Astrocyte of the cerebellum (primary cell): ENCODE measurements at regions not wholly inside any gene's neighbourhood (a gene's known extent, or its start where the extent isn't known, plus 50 kb on each side); places are given as distances from the start of the nearest gene placed in this dataset.

Experiments used
- DNase-seq: peaks from one replicate; pipeline ENCODE4 v3.0.0-alpha.2; 2011; ENCODE audit warnings: low read depth
- H3K4me3 ChIP-seq: 2 replicates; pipeline ENCODE4 v1.5.1; 2011; ENCODE audit warnings: mild to moderate bottlenecking, low read depth, low read length, moderate library complexity
- in situ Hi-C: cut with HindIII; loops from 2 replicates; pipeline ENCODE4 v1.10.0; 2017; ENCODE audit warnings: low sequenced_read_pairs
- TF ChIP-seq, protein P1 (sequence below): IDR thresholded peaks from 2 replicates; pipeline ENCODE4 v1.5.1; 2012; ENCODE audit warnings: low read length, low read depth, moderate library complexity, mild to moderate bottlenecking; ENCODE audit errors: missing control alignments

DNA sequence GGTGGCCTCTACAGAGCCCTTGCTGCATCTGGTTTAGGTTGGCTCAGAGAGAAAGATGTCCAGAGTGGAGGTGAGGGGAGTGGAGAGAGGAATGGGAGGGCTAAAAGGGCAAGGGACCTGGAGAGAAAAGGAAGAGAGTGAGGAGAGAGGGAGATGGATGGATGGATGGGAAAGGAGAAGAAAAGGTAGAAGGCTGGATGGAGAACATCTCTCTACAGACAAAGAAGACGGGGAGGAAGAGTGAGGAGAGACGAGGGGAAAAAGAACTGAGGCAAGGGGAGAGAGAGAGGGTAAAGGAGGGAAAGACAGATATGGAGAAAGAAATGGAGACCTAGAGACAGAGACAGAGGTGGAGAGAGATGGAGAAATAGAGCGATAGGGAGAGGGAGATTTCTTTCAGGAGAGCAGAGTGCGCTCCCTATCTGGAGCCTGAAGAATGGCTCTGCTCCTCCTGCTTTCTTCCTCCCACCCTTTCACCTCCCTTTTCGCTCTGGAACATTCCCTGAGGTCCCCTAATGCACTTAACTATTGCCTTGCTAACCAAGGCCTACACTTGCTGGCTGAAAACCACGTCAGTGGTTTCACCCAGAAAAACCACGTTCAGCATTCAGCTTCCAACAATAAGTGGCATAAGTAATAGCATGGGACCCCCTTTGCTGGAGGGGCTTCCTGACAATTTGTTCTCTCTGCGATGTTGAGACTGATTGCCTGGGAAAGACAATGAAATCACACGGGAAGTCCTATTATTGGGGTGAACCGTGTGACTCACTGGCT lies 286.3 kb downstream of the CDH26 start:
- H3K4me3 ChIP-seq, result no peak overlapping the region
- no peak for DNase-seq
- TF ChIP-seq, protein P1, sequence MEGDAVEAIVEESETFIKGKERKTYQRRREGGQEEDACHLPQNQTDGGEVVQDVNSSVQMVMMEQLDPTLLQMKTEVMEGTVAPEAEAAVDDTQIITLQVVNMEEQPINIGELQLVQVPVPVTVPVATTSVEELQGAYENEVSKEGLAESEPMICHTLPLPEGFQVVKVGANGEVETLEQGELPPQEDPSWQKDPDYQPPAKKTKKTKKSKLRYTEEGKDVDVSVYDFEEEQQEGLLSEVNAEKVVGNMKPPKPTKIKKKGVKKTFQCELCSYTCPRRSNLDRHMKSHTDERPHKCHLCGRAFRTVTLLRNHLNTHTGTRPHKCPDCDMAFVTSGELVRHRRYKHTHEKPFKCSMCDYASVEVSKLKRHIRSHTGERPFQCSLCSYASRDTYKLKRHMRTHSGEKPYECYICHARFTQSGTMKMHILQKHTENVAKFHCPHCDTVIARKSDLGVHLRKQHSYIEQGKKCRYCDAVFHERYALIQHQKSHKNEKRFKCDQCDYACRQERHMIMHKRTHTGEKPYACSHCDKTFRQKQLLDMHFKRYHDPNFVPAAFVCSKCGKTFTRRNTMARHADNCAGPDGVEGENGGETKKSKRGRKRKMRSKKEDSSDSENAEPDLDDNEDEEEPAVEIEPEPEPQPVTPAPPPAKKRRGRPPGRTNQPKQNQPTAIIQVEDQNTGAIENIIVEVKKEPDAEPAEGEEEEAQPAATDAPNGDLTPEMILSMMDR, result no peak
- in situ Hi-C loops, result no loop called here

DNA sequence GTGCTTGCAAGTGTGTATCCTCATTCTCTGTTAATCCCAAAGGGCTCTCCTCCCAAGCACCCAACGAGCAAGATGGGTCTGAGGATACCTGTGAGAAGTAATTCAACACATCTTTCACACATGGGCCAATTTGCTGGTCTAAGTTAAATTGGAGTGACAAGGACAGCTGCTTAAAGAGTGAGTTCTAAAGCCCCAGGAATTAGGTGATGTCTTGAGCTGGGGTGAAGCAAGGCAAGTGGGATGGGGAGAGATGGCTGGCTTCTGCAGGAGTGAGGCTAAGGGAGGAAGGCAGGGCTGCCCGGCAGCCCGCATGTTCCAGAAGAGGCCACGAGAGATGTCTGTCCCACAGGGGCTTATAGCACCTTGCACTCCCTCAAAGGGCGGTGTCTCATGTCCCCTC lies 288.5 kb downstream of the CDH26 start:
- TF ChIP-seq, protein P1, result no peak
- H3K4me3 ChIP-seq, result no peak overlapping the region
- DNase-seq, result no peak
- in situ Hi-C loops, result no loop called here

DNA sequence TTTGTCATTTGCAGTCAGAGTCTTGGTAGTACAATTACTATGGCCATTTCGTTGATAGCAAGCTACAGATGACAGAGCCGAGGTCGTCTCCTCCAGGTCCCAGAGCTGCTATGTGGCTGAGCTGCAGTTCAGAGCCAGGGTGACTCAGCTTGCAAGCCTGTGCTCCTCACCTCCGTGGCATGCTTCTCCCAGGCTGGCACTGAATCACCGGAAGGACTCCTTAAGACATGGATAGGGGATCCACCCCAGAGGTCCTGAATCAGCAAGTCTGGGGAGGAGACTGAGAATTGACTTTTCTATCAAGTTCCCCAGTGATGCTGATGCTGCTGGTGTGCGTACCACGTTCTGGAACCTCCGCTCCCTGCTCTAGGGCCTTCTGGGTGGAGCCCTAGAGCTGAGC lies 291.2 kb downstream of the CDH26 start:
- peak; percentile 38 for DNase-seq
- H3K4me3 ChIP-seq, result no peak overlapping the region
- in situ Hi-C loops, result no loop called here
- TF ChIP-seq, protein P1, result no peak

DNA sequence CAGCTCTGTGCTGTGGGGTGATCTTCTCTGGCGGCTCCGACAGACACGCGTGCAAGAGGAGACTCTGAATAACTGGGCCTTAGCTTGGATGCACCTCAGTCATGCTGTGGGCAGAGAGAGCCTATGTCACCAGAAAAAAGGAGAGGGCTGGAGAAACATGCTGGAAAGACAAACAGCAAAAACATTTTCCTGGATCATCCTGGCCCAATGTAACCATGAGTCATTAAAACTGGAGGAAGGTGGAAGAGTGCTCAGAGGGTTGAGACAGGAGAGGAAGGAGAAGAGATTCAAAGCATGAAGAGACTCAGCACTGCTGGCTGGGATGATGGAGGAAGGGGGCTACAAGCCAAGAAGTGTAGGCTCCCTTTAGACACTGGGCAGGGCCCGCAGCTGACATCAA lies 292.0 kb downstream of the CDH26 start:
- DNase-seq, result no peak
- in situ Hi-C loops, result no loop called here
- no peak overlapping the region for H3K4me3 ChIP-seq
- TF ChIP-seq, protein P1, result no peak

DNA sequence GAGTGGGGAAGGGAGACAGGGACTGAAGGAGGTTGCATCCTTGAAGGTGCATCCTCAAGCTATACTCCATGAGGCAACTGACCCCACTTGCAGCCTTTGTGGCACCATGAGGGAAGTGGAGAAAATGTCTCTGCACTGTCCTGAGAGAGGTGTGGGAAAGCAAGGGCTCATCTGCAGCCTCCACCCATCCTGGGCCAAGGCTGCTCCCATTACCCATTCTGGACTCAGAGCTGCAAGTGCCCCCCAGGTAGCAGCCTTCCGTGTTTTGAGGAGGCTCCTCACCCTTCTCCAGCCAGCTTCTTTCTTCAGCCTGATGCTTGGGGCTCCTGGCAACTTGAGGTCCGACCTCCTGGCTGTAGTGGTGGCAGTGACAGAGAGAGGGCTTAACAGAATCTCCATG lies 294.6 kb downstream of the CDH26 start:
- TF ChIP-seq, protein P1, result no peak
- DNase-seq, result no peak
- in situ Hi-C loops, result no loop called here
- no peak overlapping the region for H3K4me3 ChIP-seq

DNA sequence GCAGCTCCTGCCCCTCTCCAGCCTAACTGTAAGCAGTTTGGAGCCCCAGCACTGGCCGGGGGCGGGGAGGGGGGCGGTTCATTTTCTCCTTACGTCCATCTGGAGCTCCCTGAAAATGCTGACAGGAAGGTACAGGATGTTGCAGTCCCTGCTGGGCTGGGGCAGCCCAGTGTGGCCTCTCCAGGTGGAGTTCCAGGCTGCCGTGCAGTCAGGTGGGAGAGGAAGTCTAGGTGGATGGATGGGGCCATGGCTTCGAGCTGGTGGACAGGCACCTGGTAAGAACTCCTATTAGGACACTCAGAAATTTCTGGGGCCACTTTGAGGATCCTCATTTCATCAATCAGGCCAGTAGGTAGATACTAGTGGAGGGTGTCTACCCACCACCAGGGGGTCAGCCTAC lies 295.2 kb downstream of the CDH26 start:
- DNase-seq, result no peak
- in situ Hi-C loops, result no loop called here
- TF ChIP-seq, protein P1, result no peak
- H3K4me3 ChIP-seq, result no peak overlapping the region

DNA sequence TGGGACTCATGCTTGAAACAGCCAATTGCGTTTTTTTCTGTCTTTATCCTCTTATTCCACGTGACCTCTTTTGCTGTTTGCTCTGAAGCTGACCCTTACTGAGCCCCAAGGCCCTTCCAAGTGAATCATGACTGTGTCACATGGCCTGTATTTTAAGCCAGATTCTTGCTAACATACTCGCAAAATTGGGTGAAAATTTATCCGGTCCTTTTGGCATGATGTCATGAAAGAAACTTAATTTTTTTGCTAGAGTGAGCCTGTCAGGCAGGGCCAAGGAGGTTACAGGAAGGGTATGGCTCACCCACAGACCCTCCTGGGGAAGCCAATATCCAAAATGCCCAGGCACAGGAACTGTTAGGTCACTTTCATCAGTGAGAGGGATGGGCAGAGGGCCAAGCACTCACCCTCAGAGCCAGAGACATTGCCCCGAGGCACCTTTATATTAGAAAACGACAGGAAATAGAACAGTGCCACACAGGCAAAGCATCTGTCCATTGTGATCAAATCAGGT lies 296.7 kb downstream of the CDH26 start:
- H3K4me3 ChIP-seq, result no peak overlapping the region
- in situ Hi-C loops, result no loop called here
- no peak for DNase-seq
- TF ChIP-seq, protein P1, result no peak
